ENCODE measurements at regions not wholly inside any gene's neighbourhood (a gene's known extent, or its start where the extent isn't known, plus 50 kb on each side); places are given as distances from the start of the nearest gene placed in this dataset.
"Not testable (repeated sequence)": the region's sequence is repeated elsewhere in the genome, so short reads cannot be mapped to it uniquely, and the experiment has no call there.

GRCh38 chr6:81003156-81003555, 749.3 kb downstream of the TENT5A start:
- no peak for TF ChIP-seq CTCF (IDR thresholded peaks at IDR 0.05; ENCODE audit: extremely low read depth, insufficient read depth, missing control alignments)
- DNase-seq (ENCODE audit: low spot score), result no peak
- in situ Hi-C loops (cut with MboI; ENCODE audit: low pct_unique_long_range_greater_than_20kb, low sequenced_read_pairs, unreplicated experiment), result no loop called here

GRCh38 chr6:81002126-81002525, 750.4 kb downstream of the TENT5A start:
- in situ Hi-C loops (cut with MboI; ENCODE audit: low pct_unique_long_range_greater_than_20kb, low sequenced_read_pairs, unreplicated experiment), result no loop called here
- no peak for TF ChIP-seq CTCF (IDR thresholded peaks at IDR 0.05; ENCODE audit: extremely low read depth, insufficient read depth, missing control alignments)
- DNase-seq (ENCODE audit: low spot score), result no peak

DNA sequence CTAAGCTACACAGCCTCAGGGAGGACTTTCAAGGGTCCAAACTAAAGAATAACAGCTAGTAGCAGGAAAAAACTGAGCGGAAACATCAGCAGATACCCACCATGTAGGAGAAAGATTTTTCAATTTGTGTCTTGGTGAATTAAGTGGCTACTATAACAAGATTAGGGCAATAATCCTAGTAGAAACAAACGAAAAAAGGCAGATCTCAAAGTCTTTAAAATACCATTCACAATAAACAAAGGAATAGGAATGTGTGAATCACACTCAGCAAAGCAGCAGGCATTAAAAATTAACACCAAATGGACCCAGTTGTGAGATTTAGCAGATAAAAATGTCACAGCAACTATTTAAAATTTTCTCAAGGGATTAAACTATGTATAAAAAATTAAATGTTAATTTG, 761.2 kb downstream of the TENT5A start:
- DNase-seq (ENCODE audit: low spot score), result no peak
- in situ Hi-C loops (cut with MboI; ENCODE audit: low pct_unique_long_range_greater_than_20kb, low sequenced_read_pairs, unreplicated experiment), result no loop called here
- no peak for TF ChIP-seq CTCF (IDR thresholded peaks at IDR 0.05; ENCODE audit: extremely low read depth, insufficient read depth, missing control alignments)

- TF ChIP-seq CTCF (IDR thresholded peaks at IDR 0.05; ENCODE audit: extremely low read depth, insufficient read depth, missing control alignments), result no peak
- DNase-seq (ENCODE audit: low spot score), result no peak
- in situ Hi-C loops (cut with MboI; ENCODE audit: low pct_unique_long_range_greater_than_20kb, low sequenced_read_pairs, unreplicated experiment), result no loop called here
Measured at GRCh38 chr6:80988892-80989291, 763.6 kb downstream of the TENT5A start.

- in situ Hi-C loops (cut with MboI; ENCODE audit: low pct_unique_long_range_greater_than_20kb, low sequenced_read_pairs, unreplicated experiment), result no loop called here
- no peak for TF ChIP-seq CTCF (IDR thresholded peaks at IDR 0.05; ENCODE audit: extremely low read depth, insufficient read depth, missing control alignments)
- DNase-seq (ENCODE audit: low spot score), result no peak
Measured at GRCh38 chr6:80988286-80988685, 764.2 kb downstream of the TENT5A start.

GRCh38 chr6:80981226-80981625, 771.3 kb downstream of the TENT5A start:
- in situ Hi-C loops (cut with MboI; ENCODE audit: low pct_unique_long_range_greater_than_20kb, low sequenced_read_pairs, unreplicated experiment); DNase-seq (ENCODE audit: low spot score): not testable (repeated sequence)

GRCh38 chr6:80976336-80976735, 776.1 kb downstream of the TENT5A start:
- DNase-seq (ENCODE audit: low spot score), result no peak
- TF ChIP-seq CTCF (IDR thresholded peaks at IDR 0.05; ENCODE audit: extremely low read depth, insufficient read depth, missing control alignments), result no peak
- in situ Hi-C loops (cut with MboI; ENCODE audit: low pct_unique_long_range_greater_than_20kb, low sequenced_read_pairs, unreplicated experiment), result no loop called here

Measured in GM13977 (cell line).